HEK293 (cell line): ENCODE measurements at regions not wholly inside any gene's neighbourhood (a gene's known extent, or its start where the extent isn't known, plus 50 kb on each side); places are given as distances from the start of the nearest gene placed in this dataset.

Source experiments
- CTCF ChIA-PET: fragments of 350-600 bp; formaldehyde crosslinking; extraction: SDS; loops from one replicate; lab custom pipeline; 2021; ENCODE audit warnings: antibody characterized with exemption; lab: Yijun Ruan, JAX
- POLR2A ChIA-PET: fragments of 300-600 bp; formaldehyde crosslinking; extraction: SDS; loops from one replicate; lab custom pipeline; 2020; ENCODE audit warnings: antibody characterized with exemption, inconsistent platforms; lab: Yijun Ruan, JAX
- H3K27ac ChIP-seq: fragments of 200-500 bp; sonication (Bioruptor generic); 2 replicates; pipeline ENCODE4 v1.5.1; 2014; ENCODE audit warnings: low read depth, low read length, control low read depth, inconsistent platforms; ENCODE audit errors: extremely low read depth
- H3K36me3 ChIP-seq, 2 experiments: fragments of 200-500 bp in 1 of 2; sonication (Bioruptor generic) in 1 of 2; 1 replicate in 1 of 2; 2 replicates in 1 of 2; pipeline ENCODE4 v1.5.1; 2014 to 2017; ENCODE audit warnings: inconsistent platforms in 2 of 2, low read length in 2 of 2; ENCODE audit not compliant: control insufficient read depth in 2 of 2, insufficient read depth in 1 of 2
- H3K4me1 ChIP-seq: fragments of 200-500 bp; sonication (Bioruptor generic); 2 replicates; pipeline ENCODE4 v1.5.1; 2014; ENCODE audit warnings: mild to moderate bottlenecking, low read length, inconsistent platforms; ENCODE audit not compliant: control insufficient read depth, insufficient read depth
- H3K4me3 ChIP-seq: 2 replicates; pipeline ENCODE4 v1.5.1; 2011; ENCODE audit warnings: low read depth, mild to moderate bottlenecking, control low read depth, low read length, moderate library complexity
- H3K9me3 ChIP-seq: fragments of 200-500 bp; sonication (Bioruptor generic); 2 replicates; pipeline ENCODE4 v1.5.1; 2014; ENCODE audit warnings: low read depth, low read length, inconsistent platforms; ENCODE audit not compliant: control insufficient read depth, insufficient read depth
- GFI1B ChIP-seq: fragments of 450-650 bp; formaldehyde crosslinking; IDR thresholded peaks from 2 replicates; pipeline ENCODE4 v1.5.1; 2016; ENCODE audit warnings: missing biosample characterization, missing genetic modification characterization
- GLI4 ChIP-seq: fragments of 450-650 bp; formaldehyde crosslinking; IDR thresholded peaks from 2 replicates; pipeline ENCODE4 v1.5.1; 2016; ENCODE audit warnings: missing biosample characterization, missing genetic modification characterization
- HIC1 ChIP-seq: fragments of 450-650 bp; formaldehyde crosslinking; IDR thresholded peaks from 2 replicates; pipeline ENCODE4 v1.5.1; 2016; ENCODE audit warnings: missing biosample characterization, missing genetic modification characterization
- KLF10 ChIP-seq: fragments of 450-650 bp; IDR thresholded peaks from 2 replicates; pipeline ENCODE4 v1.5.1; 2018; ENCODE audit warnings: missing biosample characterization, mild to moderate bottlenecking, missing genetic modification characterization
- OVOL3 ChIP-seq: fragments of 450-650 bp; formaldehyde crosslinking; IDR thresholded peaks from 2 replicates; pipeline ENCODE4 v1.5.1; 2016; ENCODE audit warnings: missing biosample characterization, missing genetic modification characterization
- ZBTB1 ChIP-seq: fragments of 450-650 bp; formaldehyde crosslinking; IDR thresholded peaks from 2 replicates; pipeline ENCODE4 v1.5.1; 2016; ENCODE audit warnings: missing biosample characterization, missing genetic modification characterization
- ZBTB49 ChIP-seq: fragments of 450-650 bp; formaldehyde crosslinking; IDR thresholded peaks from 2 replicates; pipeline ENCODE4 v1.5.1; 2016; ENCODE audit warnings: missing biosample characterization, missing genetic modification characterization, low read depth
- ZFP3 ChIP-seq: fragments of 450-650 bp; formaldehyde crosslinking; IDR thresholded peaks from 2 replicates; pipeline ENCODE4 v1.5.1; 2016; ENCODE audit warnings: low read depth, missing biosample characterization, missing genetic modification characterization
- ZNF10 ChIP-seq: fragments of 450-650 bp; formaldehyde crosslinking; IDR thresholded peaks from 2 replicates; pipeline ENCODE4 v1.5.1; 2017; ENCODE audit warnings: missing biosample characterization, missing genetic modification characterization
- ZNF133 ChIP-seq: fragments of 450-650 bp; formaldehyde crosslinking; IDR thresholded peaks from 2 replicates; pipeline ENCODE4 v1.5.1; 2016; ENCODE audit warnings: missing biosample characterization, missing genetic modification characterization
- ZNF169 ChIP-seq: fragments of 450-650 bp; formaldehyde crosslinking; IDR thresholded peaks from 2 replicates; pipeline ENCODE4 v1.5.1; 2016; ENCODE audit warnings: missing biosample characterization, missing genetic modification characterization
- ZNF302 ChIP-seq: fragments of 450-650 bp; formaldehyde crosslinking; IDR thresholded peaks from 2 replicates; pipeline ENCODE4 v1.5.1; 2016; ENCODE audit warnings: missing biosample characterization, missing genetic modification characterization, low read depth
- ZNF521 ChIP-seq: fragments of 450-650 bp; formaldehyde crosslinking; IDR thresholded peaks from 2 replicates; pipeline ENCODE4 v1.5.1; 2017; ENCODE audit warnings: missing biosample characterization, mild to moderate bottlenecking, missing genetic modification characterization
- ZNF610 ChIP-seq: fragments of 450-650 bp; formaldehyde crosslinking; IDR thresholded peaks from 2 replicates; pipeline ENCODE4 v1.5.1; 2016; ENCODE audit warnings: missing biosample characterization, missing genetic modification characterization, borderline replicate concordance
- ZNF626 ChIP-seq: fragments of 450-650 bp; sonication (Bioruptor Pico); formaldehyde crosslinking; IDR thresholded peaks from 2 replicates; pipeline ENCODE4 v1.5.1; 2018; ENCODE audit warnings: missing biosample characterization, missing genetic modification characterization, inconsistent platforms
- ZNF629 ChIP-seq: fragments of 450-650 bp; formaldehyde crosslinking; IDR thresholded peaks from 2 replicates; pipeline ENCODE4 v1.5.1; 2017; ENCODE audit warnings: missing biosample characterization, missing genetic modification characterization
- ZNF701 ChIP-seq: fragments of 450-650 bp; formaldehyde crosslinking; IDR thresholded peaks from 2 replicates; pipeline ENCODE4 v1.5.1; 2016; ENCODE audit warnings: missing biosample characterization, missing genetic modification characterization
- ZNF747 ChIP-seq: fragments of 450-650 bp; formaldehyde crosslinking; IDR thresholded peaks from 2 replicates; pipeline ENCODE4 v1.5.1; 2016; ENCODE audit warnings: missing biosample characterization, missing genetic modification characterization
- ZSCAN16 ChIP-seq: fragments of 450-650 bp; formaldehyde crosslinking; IDR thresholded peaks from 2 replicates; pipeline ENCODE4 v1.5.1; 2016; ENCODE audit warnings: missing biosample characterization, missing genetic modification characterization
- TF ChIP-seq, protein P1 (sequence below): fragments of 450-650 bp; formaldehyde crosslinking; IDR thresholded peaks from 2 replicates; pipeline ENCODE4 v1.5.1; 2016; ENCODE audit warnings: missing biosample characterization, missing genetic modification characterization, borderline replicate concordance
- TF ChIP-seq, protein P2 (sequence below): fragments of 450-650 bp; IDR thresholded peaks from 2 replicates; pipeline ENCODE4 v1.5.1; 2018; ENCODE audit warnings: missing biosample characterization, mild to moderate bottlenecking, missing genetic modification characterization
- TF ChIP-seq, protein P3 (sequence below): fragments of 450-650 bp; formaldehyde crosslinking; IDR thresholded peaks from 2 replicates; pipeline ENCODE4 v1.5.1; 2016; ENCODE audit warnings: missing biosample characterization, missing genetic modification characterization
- TF ChIP-seq, protein P4 (sequence below): fragments of 450-650 bp; formaldehyde crosslinking; IDR thresholded peaks from 2 replicates; pipeline ENCODE4 v1.5.1; 2016; ENCODE audit warnings: missing biosample characterization, missing genetic modification characterization

- TF ChIP-seq, protein P1, sequence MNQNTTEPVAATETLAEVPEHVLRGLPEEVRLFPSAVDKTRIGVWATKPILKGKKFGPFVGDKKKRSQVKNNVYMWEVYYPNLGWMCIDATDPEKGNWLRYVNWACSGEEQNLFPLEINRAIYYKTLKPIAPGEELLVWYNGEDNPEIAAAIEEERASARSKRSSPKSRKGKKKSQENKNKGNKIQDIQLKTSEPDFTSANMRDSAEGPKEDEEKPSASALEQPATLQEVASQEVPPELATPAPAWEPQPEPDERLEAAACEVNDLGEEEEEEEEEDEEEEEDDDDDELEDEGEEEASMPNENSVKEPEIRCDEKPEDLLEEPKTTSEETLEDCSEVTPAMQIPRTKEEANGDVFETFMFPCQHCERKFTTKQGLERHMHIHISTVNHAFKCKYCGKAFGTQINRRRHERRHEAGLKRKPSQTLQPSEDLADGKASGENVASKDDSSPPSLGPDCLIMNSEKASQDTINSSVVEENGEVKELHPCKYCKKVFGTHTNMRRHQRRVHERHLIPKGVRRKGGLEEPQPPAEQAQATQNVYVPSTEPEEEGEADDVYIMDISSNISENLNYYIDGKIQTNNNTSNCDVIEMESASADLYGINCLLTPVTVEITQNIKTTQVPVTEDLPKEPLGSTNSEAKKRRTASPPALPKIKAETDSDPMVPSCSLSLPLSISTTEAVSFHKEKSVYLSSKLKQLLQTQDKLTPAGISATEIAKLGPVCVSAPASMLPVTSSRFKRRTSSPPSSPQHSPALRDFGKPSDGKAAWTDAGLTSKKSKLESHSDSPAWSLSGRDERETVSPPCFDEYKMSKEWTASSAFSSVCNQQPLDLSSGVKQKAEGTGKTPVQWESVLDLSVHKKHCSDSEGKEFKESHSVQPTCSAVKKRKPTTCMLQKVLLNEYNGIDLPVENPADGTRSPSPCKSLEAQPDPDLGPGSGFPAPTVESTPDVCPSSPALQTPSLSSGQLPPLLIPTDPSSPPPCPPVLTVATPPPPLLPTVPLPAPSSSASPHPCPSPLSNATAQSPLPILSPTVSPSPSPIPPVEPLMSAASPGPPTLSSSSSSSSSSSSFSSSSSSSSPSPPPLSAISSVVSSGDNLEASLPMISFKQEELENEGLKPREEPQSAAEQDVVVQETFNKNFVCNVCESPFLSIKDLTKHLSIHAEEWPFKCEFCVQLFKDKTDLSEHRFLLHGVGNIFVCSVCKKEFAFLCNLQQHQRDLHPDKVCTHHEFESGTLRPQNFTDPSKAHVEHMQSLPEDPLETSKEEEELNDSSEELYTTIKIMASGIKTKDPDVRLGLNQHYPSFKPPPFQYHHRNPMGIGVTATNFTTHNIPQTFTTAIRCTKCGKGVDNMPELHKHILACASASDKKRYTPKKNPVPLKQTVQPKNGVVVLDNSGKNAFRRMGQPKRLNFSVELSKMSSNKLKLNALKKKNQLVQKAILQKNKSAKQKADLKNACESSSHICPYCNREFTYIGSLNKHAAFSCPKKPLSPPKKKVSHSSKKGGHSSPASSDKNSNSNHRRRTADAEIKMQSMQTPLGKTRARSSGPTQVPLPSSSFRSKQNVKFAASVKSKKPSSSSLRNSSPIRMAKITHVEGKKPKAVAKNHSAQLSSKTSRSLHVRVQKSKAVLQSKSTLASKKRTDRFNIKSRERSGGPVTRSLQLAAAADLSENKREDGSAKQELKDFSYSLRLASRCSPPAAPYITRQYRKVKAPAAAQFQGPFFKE (tag by site-specific recombination): no peak
- TF ChIP-seq, protein P2, sequence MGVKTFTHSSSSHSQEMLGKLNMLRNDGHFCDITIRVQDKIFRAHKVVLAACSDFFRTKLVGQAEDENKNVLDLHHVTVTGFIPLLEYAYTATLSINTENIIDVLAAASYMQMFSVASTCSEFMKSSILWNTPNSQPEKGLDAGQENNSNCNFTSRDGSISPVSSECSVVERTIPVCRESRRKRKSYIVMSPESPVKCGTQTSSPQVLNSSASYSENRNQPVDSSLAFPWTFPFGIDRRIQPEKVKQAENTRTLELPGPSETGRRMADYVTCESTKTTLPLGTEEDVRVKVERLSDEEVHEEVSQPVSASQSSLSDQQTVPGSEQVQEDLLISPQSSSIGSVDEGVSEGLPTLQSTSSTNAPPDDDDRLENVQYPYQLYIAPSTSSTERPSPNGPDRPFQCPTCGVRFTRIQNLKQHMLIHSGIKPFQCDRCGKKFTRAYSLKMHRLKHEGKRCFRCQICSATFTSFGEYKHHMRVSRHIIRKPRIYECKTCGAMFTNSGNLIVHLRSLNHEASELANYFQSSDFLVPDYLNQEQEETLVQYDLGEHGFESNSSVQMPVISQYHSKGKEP (tag by site-specific recombination): no peak
- TF ChIP-seq GLI4 (tag by site-specific recombination) (no peak), ZNF626 (tag by site-specific recombination) (no peak), ZNF610 (tag by site-specific recombination) (no peak), ZNF629 (tag by site-specific recombination) (no peak), ZFP3 (tag by site-specific recombination) (no peak), OVOL3 (no peak), HIC1 (no peak), ZNF521 (no peak), ZBTB49 (tag by site-specific recombination) (no peak)
- TF ChIP-seq, all 188 proteins: peak for 0
Observed at GRCh38 chr16:65489531-65490023, 367.7 kb upstream of the CDH11 start (continued).

DNA sequence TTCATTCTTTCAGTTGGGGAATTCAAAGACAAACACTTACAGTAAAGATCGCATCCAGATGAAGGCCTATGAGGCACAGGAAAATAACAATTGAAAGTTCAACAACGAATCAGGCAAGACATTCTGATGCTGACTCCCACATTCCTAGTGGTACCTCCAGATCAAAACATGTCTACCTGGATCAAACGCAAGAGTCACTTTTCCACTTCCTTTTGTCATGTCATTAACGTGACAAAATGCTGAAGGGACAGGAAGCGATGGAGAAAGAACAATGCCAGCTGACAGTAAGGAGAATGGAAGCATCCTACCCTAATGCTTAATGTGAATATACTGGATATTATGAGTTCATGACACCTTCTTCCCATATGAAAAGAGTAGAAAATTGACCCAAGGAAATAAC is 365.4 kb upstream of the CDH11 start:
- Histone ChIP-seq H3K4me3 (no peak overlapping the region), H3K36me3 (no peaks in the 10 kb centered on the region), H3K4me1 (no peaks in the 10 kb centered on the region), H3K9me3 (no peaks in the 10 kb centered on the region), H3K27ac (no peak overlapping the region)
- CTCF ChIA-PET: no interaction called here
- POLR2A ChIA-PET: no interaction called here
- no peak for TF ChIP-seq GFI1B (tag by site-specific recombination)
- no peak for TF ChIP-seq ZNF302 (tag by site-specific recombination)
- no peak for TF ChIP-seq ZNF133 (tag by site-specific recombination)
- TF ChIP-seq, protein P3, sequence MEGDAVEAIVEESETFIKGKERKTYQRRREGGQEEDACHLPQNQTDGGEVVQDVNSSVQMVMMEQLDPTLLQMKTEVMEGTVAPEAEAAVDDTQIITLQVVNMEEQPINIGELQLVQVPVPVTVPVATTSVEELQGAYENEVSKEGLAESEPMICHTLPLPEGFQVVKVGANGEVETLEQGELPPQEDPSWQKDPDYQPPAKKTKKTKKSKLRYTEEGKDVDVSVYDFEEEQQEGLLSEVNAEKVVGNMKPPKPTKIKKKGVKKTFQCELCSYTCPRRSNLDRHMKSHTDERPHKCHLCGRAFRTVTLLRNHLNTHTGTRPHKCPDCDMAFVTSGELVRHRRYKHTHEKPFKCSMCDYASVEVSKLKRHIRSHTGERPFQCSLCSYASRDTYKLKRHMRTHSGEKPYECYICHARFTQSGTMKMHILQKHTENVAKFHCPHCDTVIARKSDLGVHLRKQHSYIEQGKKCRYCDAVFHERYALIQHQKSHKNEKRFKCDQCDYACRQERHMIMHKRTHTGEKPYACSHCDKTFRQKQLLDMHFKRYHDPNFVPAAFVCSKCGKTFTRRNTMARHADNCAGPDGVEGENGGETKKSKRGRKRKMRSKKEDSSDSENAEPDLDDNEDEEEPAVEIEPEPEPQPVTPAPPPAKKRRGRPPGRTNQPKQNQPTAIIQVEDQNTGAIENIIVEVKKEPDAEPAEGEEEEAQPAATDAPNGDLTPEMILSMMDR: no peak
- no peak for TF ChIP-seq KLF10 (tag by site-specific recombination)
- no peak for TF ChIP-seq ZBTB1 (tag by site-specific recombination)
- TF ChIP-seq, protein P4, sequence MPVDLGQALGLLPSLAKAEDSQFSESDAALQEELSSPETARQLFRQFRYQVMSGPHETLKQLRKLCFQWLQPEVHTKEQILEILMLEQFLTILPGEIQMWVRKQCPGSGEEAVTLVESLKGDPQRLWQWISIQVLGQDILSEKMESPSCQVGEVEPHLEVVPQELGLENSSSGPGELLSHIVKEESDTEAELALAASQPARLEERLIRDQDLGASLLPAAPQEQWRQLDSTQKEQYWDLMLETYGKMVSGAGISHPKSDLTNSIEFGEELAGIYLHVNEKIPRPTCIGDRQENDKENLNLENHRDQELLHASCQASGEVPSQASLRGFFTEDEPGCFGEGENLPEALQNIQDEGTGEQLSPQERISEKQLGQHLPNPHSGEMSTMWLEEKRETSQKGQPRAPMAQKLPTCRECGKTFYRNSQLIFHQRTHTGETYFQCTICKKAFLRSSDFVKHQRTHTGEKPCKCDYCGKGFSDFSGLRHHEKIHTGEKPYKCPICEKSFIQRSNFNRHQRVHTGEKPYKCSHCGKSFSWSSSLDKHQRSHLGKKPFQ: no peak
- TF ChIP-seq ZNF701 (tag by site-specific recombination): no peak
- TF ChIP-seq ZNF169 (tag by site-specific recombination): no peak
- no peak for TF ChIP-seq ZNF747
- TF ChIP-seq ZSCAN16 (tag by site-specific recombination): no peak
- no peak for TF ChIP-seq ZNF10 (tag by site-specific recombination)
